Nephron progenitor cell (in vitro differentiated cells): ENCODE measurements at regions not wholly inside any gene's neighbourhood (a gene's known extent, or its start where the extent isn't known, plus 50 kb on each side); places are given as distances from the start of the nearest gene placed in this dataset.

Experiments
- DNase-seq: peaks from one replicate; pipeline ENCODE4 v3.0.0; 2021
- H3K27ac Mint-ChIP-seq: 2 replicates; pipeline ENCODE4 v1.8.0; 2021; ENCODE audit warnings: mild to moderate bottlenecking, moderate library complexity, mixed read lengths
- H3K27me3 Mint-ChIP-seq: 2 replicates; pipeline ENCODE4 v1.8.0; 2021; ENCODE audit warnings: mild to moderate bottlenecking, low read depth, mixed read lengths; ENCODE audit not compliant: poor library complexity
- H3K36me3 Mint-ChIP-seq: 2 replicates; pipeline ENCODE4 v1.8.0; 2021; ENCODE audit warnings: low read depth, mixed read lengths
- H3K4me1 Mint-ChIP-seq: 2 replicates; pipeline ENCODE4 v1.8.0; 2021; ENCODE audit warnings: mixed read lengths
- H3K4me3 Mint-ChIP-seq: 2 replicates; pipeline ENCODE4 v1.8.0; 2021; ENCODE audit warnings: mild to moderate bottlenecking, moderate library complexity, mixed read lengths
- H3K9me3 Mint-ChIP-seq: 2 replicates; pipeline ENCODE4 v1.8.0; 2021; ENCODE audit warnings: mild to moderate bottlenecking, moderate library complexity, mixed read lengths
- CTCF ChIP-seq: fragments of 200-600 bp; sonication (generic); IDR thresholded peaks from 2 replicates; pipeline ENCODE4 v1.5.0; 2021; ENCODE audit warnings: antibody characterized with exemption

- H3K4me3 Mint-ChIP-seq = no peak overlapping the region
- no peak overlapping the region for H3K27ac Mint-ChIP-seq
- H3K27me3 Mint-ChIP-seq = peaks cover 9% of the 10 kb centered on the region
- H3K36me3 Mint-ChIP-seq = no peaks in the 10 kb centered on the region
- TF ChIP-seq CTCF = no peak
- DNase-seq = no peak
- H3K9me3 Mint-ChIP-seq = peaks cover 3% of the 10 kb centered on the region
- H3K4me1 Mint-ChIP-seq = peaks cover 6% of the 10 kb centered on the region
These were observed 894.5 kb upstream of the ACVR2A start for GRCh38 chr2:146950361-146950760.

- Mint-ChIP-seq H3K27ac (no peak overlapping the region), H3K9me3 (peaks cover 3% of the 10 kb centered on the region), H3K4me1 (peaks cover 6% of the 10 kb centered on the region), H3K36me3 (no peaks in the 10 kb centered on the region), H3K4me3 (no peak overlapping the region), H3K27me3 (peaks cover 5% of the 10 kb centered on the region)
- DNase-seq = no peak
- TF ChIP-seq CTCF = no peak
These were observed 895.4 kb upstream of the ACVR2A start for GRCh38 chr2:146949400-146949799.

- H3K36me3 Mint-ChIP-seq = no peaks in the 10 kb centered on the region
- H3K4me1 Mint-ChIP-seq = peaks cover 5% of the 10 kb centered on the region
- H3K27ac Mint-ChIP-seq = no peak overlapping the region
- DNase-seq = no peak
- no peak overlapping the region for H3K4me3 Mint-ChIP-seq
- peaks cover 4% of the 10 kb centered on the region for H3K27me3 Mint-ChIP-seq
- peaks cover 3% of the 10 kb centered on the region for H3K9me3 Mint-ChIP-seq
- TF ChIP-seq CTCF = no peak
These were observed 900.2 kb upstream of the ACVR2A start for GRCh38 chr2:146944601-146945000.

GRCh38 chr2:146939991-146940685 lies 904.7 kb upstream of the ACVR2A start:
- Mint-ChIP-seq H3K36me3 (no peaks in the 10 kb centered on the region), H3K27me3 (peaks cover 8% of the 10 kb centered on the region), H3K4me1 (peaks cover 5% of the 10 kb centered on the region), H3K9me3 (no peaks in the 10 kb centered on the region), H3K27ac (no peak overlapping the region), H3K4me3 (no peak overlapping the region)
- no peak for TF ChIP-seq CTCF
- DNase-seq = no peak

- peaks cover 14% of the 10 kb centered on the region for H3K9me3 Mint-ChIP-seq
- H3K4me1 Mint-ChIP-seq = peaks cover under 1% of the 10 kb centered on the region
- no peak overlapping the region for H3K27ac Mint-ChIP-seq
- H3K4me3 Mint-ChIP-seq = no peak overlapping the region
- TF ChIP-seq CTCF = no peak
- no peaks in the 10 kb centered on the region for H3K36me3 Mint-ChIP-seq
- H3K27me3 Mint-ChIP-seq = peaks cover 4% of the 10 kb centered on the region
- DNase-seq = no peak
These were observed 909.9 kb upstream of the ACVR2A start for GRCh38 chr2:146934921-146935320.

GRCh38 chr2:146931109-146931508 lies 913.7 kb upstream of the ACVR2A start:
- Mint-ChIP-seq H3K4me3 (no peak overlapping the region), H3K27me3 (no peaks in the 10 kb centered on the region), H3K9me3 (peaks cover 14% of the 10 kb centered on the region), H3K27ac (no peak overlapping the region), H3K36me3 (no peaks in the 10 kb centered on the region), H3K4me1 (no peaks in the 10 kb centered on the region)
- DNase-seq = no peak
- no peak for TF ChIP-seq CTCF
